ENCODE measurements at regions not wholly inside any gene's neighbourhood (a gene's known extent, or its start where the extent isn't known, plus 50 kb on each side); places are given as distances from the start of the nearest gene placed in this dataset.

DNA sequence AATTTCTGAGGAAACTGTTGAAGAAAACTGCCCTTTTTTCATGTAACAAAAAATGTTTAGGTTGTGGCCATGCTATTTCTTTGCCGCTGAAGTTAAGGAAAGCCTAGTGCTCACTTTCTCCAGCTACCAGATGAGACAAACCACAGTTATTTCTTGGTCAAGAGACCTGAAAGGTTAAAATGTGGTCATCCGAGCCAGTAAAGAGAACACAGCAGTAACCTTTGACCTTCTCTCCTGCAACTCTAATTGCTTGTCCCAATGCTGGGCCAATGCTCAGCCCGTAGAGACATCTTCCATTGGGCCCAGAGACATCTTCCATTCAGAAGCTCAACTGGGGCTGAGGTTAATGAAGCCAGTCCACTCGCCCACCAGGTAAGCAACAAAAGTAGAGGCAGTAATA is 109.8 kb upstream of the CPSF6 start:
- H3K36me3 ChIP-seq = no peaks in the 10 kb centered on the region
- DNase-seq = no peak
- H3K9me3 ChIP-seq = no peaks in the 10 kb centered on the region
- TF ChIP-seq, protein P1, sequence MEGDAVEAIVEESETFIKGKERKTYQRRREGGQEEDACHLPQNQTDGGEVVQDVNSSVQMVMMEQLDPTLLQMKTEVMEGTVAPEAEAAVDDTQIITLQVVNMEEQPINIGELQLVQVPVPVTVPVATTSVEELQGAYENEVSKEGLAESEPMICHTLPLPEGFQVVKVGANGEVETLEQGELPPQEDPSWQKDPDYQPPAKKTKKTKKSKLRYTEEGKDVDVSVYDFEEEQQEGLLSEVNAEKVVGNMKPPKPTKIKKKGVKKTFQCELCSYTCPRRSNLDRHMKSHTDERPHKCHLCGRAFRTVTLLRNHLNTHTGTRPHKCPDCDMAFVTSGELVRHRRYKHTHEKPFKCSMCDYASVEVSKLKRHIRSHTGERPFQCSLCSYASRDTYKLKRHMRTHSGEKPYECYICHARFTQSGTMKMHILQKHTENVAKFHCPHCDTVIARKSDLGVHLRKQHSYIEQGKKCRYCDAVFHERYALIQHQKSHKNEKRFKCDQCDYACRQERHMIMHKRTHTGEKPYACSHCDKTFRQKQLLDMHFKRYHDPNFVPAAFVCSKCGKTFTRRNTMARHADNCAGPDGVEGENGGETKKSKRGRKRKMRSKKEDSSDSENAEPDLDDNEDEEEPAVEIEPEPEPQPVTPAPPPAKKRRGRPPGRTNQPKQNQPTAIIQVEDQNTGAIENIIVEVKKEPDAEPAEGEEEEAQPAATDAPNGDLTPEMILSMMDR (IDR thresholded peaks at IDR 0.05) = no peak
- TF ChIP-seq POLR2A (IDR thresholded peaks at IDR 0.05) = no peak
- no peak for TF ChIP-seq POLR2AphosphoS5 (IDR thresholded peaks at IDR 0.05)
- no peak for TF ChIP-seq EP300 (IDR thresholded peaks at IDR 0.05)
- no peaks in the 10 kb centered on the region for H3K27me3 ChIP-seq
- WGBS, 2 donors = 89 to 91% methylated on average over 4 of the region's 4 CpGs
- peak overlapping the region in 1 of 4 donors; percentile 52 for H3K27ac ChIP-seq
- ATAC-seq (ENCODE audit: low FRiP score in 2 of 2) = no peak
- no peak overlapping the region for H3K4me3 ChIP-seq
- peaks cover 0 to 21% (median 4%) of the 10 kb centered on the region in 4 donors for H3K4me1 ChIP-seq

DNA sequence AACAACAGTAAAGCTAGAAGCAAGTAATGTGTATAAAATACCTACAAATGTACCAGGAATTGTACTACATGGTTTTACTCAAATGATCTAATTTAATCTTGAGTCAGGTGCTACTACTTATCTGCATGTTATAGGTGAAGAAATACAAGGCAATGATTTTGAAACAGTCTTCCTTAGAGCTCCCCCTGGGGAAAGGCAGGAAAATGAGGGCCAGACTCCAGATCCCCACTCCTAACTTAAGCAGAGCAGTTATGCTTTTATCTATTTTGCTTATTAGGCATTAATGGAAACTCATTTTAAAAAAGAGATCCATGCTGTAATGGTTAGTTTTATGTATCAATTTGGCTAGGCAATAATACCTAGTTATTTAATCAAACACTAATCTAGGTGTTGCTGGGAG is 109.3 kb upstream of the CPSF6 start:
- DNase-seq = no peak
- Histone ChIP-seq H3K4me3 (no peak overlapping the region), H3K4me1 (peaks cover 0 to 16% (median 3%) of the 10 kb centered on the region in 4 donors), H3K36me3 (no peaks in the 10 kb centered on the region), H3K9me3 (no peaks in the 10 kb centered on the region), H3K27me3 (no peaks in the 10 kb centered on the region), H3K27ac (peak overlapping the region in 1 of 4 donors; percentile 52)
- peak in 1 of 4 donors; percentile 16 for TF ChIP-seq EP300 (IDR thresholded peaks at IDR 0.05)
- TF ChIP-seq, protein P1 (IDR thresholded peaks at IDR 0.05) = no peak
- no peak for ATAC-seq (ENCODE audit: low FRiP score in 2 of 2)

DNA sequence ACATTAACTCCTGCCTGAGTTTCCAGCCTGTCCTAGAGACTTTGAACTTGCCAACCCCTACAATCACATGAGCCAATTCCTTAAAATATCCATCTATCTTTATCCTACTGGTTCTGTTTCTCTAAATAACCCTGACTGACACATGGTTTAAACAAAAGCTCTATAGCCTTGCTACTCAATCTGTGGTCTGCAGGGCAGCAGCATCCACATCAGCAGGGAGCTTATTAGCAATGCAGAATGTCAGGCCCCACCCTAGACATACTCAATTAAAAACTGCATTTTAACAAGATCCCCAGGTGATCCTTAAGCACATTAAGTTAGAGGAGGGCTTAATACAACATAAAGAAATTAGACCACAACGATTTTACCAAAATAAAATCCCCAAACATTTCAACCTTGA is 108.3 kb upstream of the CPSF6 start:
- no peaks in the 10 kb centered on the region for H3K9me3 ChIP-seq
- ATAC-seq (ENCODE audit: low FRiP score in 2 of 2) = no peak
- no peak overlapping the region for H3K27ac ChIP-seq
- DNase-seq = no peak
- H3K4me3 ChIP-seq = no peak overlapping the region
- 56 to 72% methylated on average over 1 of the region's 1 CpG for WGBS, 2 donors
- no peaks in the 10 kb centered on the region for H3K27me3 ChIP-seq
- no peaks in the 10 kb centered on the region for H3K36me3 ChIP-seq
- peaks cover 0 to 8% (median under 1%) of the 10 kb centered on the region in 4 donors for H3K4me1 ChIP-seq
- TF ChIP-seq, protein P1 (IDR thresholded peaks at IDR 0.05) = no peak
- TF ChIP-seq POLR2A (IDR thresholded peaks at IDR 0.05) (no peak), EP300 (IDR thresholded peaks at IDR 0.05) (no peak), POLR2AphosphoS5 (IDR thresholded peaks at IDR 0.05) (no peak)

DNA sequence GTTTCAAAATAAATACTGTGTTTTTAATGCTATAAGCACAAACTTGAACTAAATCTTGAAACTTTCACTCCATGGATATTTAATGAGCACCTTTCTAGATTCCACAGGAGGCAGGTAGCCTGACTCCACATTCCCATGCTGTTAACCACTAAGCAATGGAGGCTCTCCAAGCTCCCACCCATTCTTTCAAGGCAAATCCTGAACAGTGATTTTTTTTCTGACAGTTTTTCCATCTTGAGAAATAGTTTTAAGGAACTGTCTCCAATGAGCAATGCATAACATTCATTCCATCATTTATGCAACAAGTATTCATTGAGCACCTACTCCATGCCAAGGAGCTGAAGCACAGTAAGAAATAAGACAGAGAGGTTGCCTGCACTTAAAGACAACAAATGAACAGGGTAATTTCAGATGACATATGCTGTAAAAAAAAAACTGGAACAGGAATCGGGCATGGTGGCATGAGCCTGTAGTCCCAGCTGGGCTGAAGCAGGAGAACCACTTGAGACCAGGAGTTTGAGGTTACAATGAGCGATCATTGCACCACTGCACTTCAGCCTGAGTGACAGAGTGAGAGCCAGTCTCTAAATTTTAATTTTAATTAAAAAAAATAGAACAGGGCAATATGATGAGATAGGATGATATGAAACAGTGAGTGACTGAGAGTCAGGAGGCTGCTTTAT is 102.3 kb upstream of the CPSF6 start:
- WGBS, 2 donors = 76 to 82% methylated on average over 2 of the region's 2 CpGs
- Histone ChIP-seq H3K9me3 (peaks cover 0 to 26% (median 18%) of the 10 kb centered on the region in 4 donors), H3K4me3 (no peak overlapping the region), H3K27me3 (no peaks in the 10 kb centered on the region), H3K36me3 (no peaks in the 10 kb centered on the region), H3K27ac (no peak overlapping the region), H3K4me1 (no peaks in the 10 kb centered on the region)
- TF ChIP-seq, protein P1 (IDR thresholded peaks at IDR 0.05) = no peak
- TF ChIP-seq POLR2AphosphoS5 (IDR thresholded peaks at IDR 0.05) (no peak), POLR2A (IDR thresholded peaks at IDR 0.05) (no peak), EP300 (IDR thresholded peaks at IDR 0.05) (no peak)
- ATAC-seq (ENCODE audit: low FRiP score in 2 of 2) = peak in 1 of 2 donors; percentile 73
- peak in 1 of 2 donors; percentile 57 for DNase-seq

DNA sequence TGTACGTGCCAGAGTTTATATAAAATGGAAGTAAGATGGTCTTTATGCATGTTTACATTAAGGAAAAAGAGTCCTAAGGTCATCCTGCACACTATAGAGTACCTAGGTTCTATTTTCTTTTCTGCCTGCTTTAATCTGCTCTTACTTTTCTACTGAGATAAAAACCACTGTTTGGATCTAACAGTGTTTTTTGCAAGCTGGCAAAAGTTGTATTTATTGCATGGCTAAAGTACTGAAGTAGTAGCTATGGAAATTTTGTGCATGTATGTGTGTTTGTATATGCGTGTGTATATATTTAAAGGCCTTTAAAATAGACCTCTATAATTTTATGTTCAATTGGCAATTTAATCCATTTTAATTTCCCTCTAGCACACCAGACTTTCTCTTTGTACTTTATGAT is 98.3 kb upstream of the CPSF6 start:
- no peaks in the 10 kb centered on the region for H3K36me3 ChIP-seq
- H3K4me3 ChIP-seq = no peak overlapping the region
- H3K9me3 ChIP-seq = peaks cover 0 to 26% (median 18%) of the 10 kb centered on the region in 4 donors
- 70 to 82% methylated on average over 2 of the region's 2 CpGs for WGBS, 2 donors
- H3K4me1 ChIP-seq = no peaks in the 10 kb centered on the region
- no peaks in the 10 kb centered on the region for H3K27me3 ChIP-seq
- ATAC-seq (ENCODE audit: low FRiP score in 2 of 2) (no peak), DNase-seq (no peak)
- H3K27ac ChIP-seq = no peak overlapping the region
- TF ChIP-seq, protein P1 (IDR thresholded peaks at IDR 0.05) = no peak
- TF ChIP-seq POLR2AphosphoS5 (IDR thresholded peaks at IDR 0.05) = no peak
